HG02943 (cell line): ENCODE measurements at regions not wholly inside any gene's neighbourhood (a gene's known extent, or its start where the extent isn't known, plus 50 kb on each side); places are given as distances from the start of the nearest gene placed in this dataset.

Source experiments
- ATAC-seq: cut with Tn5 transposase; IDR thresholded peaks from one replicate; pipeline ENCODE4 v1.9.1; 2021; ENCODE audit warnings: mild to moderate bottlenecking, low read depth, moderate library complexity; ENCODE audit not compliant: unreplicated experiment

DNA sequence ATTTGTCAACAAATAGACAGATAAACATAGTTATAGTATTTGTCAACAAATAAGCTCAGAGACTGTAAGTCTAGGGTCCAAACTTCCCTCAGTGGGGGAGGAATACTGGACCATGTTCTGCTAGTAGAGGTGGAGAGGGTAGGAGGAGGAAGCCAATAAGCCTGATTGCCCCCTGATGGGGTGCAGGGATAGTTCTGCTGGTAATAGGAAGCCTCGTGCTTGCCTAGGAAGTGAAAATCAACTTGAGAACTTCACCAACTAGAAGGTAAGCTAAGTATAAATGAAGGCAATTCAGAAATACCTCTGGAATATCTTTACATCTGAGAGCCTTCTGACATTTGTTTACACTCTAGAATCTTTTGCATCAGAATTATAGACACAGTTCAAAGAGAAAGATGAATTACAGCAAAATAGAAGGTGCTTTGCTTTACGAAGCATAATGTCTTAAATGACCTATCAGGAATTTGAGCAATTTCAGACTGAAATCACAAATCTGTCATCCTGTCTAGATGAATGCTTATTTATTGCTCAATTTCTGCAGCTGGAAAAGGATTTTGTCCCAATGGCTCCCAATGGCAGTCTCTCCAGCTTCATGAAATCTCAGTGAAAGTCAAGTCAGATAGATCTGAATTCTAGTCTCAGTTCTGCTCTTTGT is 225.6 kb upstream of the TBC1D5 start:
- ATAC-seq, result no peak

DNA sequence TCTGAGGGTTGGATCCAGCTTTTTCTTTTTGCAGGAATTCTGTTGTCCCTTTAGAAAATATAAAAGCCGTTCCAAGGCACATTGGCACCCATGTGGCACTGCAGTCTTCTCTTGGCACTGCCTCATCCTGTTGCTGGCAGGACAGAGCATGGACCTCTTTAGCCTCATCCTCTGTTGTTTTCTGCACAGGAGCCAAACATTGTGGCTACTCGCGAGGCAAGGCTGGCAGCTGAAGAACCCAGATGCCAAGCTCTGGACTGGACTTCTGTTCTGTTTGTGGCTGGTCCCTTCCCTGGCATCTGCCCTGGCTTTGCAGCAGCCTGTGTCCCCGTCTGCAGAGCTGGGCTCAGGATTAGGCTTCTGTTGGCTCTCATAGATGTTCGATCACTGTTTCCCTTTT is 224.7 kb upstream of the TBC1D5 start:
- no peak for ATAC-seq

DNA sequence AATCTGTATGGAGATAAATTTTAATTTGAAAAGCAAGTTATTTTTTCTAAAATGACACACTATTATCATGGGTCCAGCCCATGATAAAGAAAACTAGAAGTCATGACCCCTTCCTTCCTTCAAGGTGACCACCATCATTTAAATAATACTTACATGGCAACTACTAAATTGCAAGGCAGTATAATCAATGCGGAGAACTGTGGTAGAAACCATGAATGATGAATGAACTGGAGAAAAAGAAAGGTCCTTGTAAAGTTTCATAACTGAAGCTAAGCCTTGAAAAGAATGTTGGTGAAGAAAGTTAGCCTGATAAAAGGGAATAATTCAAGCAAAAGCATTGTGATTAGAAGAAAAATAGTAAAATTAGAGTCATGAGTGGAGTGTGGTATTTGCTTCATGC is 222.9 kb upstream of the TBC1D5 start:
- ATAC-seq, result no peak

DNA sequence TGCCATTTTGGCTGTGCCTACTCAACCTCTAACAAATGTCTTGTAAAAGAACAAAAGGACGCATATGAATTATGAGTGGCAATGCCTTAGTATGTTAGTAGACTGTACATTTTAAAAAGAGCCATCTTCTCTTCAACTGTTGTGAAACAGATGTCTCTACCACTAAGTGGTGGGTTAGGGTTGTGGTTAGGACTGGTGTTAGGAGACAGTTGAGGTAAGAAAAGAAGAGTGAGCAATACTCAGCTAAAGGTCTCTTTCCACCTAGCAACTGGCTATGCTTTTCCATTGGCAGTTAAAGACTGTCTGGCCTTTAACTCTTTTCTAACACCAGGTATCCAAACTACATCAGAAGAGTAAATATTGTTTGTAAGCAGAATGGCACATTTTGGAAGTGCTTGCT is 221.7 kb upstream of the TBC1D5 start:
- ATAC-seq, result no peak

DNA sequence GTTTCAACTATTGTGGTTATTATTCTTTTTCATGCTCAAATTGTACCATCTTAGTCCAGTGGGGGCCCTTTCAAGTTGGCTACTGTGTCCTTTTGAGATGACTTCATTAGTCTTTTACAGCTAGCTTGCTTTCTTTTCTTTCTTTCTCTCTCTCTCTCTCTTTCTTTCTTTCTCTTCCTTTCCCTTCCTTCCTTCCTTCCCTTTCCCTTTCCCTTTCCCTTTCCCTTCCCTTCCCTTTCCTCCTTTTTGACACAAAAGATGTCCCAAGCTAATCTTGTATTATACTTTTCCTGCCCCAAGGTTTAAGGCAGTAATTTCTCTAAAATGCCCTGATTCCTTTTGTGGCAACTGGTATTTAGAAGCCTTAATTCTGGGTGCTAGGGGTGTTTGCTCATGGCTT is 213.0 kb upstream of the TBC1D5 start:
- ATAC-seq, result no peak

DNA sequence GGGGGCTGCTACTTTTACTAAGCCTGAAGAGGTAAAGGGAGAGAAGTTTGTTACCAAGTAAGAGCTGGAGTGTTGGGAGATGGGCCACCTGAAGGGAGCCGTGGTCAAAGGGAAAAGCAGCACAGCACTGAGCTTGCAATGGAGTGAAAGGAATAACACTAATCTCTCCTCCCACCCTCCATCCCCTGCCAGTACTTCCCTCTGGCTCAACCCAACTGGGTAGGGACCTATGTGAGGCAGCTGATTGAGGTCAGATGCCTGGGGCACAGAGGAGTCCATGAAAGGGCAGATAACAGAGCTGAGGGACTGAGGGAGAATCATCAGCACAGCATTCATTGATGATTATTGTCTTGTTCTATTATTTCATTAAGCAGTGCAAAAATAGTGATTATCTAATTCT is 212.4 kb upstream of the TBC1D5 start:
- no peak for ATAC-seq

DNA sequence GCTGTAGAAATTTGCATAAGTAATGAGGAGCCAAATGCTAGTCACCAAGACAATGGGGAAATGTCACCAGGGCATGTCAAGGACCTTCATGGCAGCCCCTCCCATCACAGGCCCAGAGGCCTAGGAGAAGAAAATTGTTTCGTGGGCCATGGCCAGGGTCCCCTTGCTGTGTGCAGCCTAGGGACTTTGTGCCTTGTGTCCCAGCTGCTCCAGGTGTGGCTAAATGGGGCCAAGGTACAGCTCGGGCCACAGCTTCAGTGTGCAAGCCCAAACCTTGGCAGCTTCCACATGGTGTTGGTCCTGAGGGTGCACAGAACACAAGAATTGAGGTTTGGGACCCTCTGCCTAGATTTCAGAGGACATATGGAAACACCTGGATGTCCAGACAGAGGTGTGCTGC is 208.8 kb upstream of the TBC1D5 start:
- ATAC-seq, result no peak

DNA sequence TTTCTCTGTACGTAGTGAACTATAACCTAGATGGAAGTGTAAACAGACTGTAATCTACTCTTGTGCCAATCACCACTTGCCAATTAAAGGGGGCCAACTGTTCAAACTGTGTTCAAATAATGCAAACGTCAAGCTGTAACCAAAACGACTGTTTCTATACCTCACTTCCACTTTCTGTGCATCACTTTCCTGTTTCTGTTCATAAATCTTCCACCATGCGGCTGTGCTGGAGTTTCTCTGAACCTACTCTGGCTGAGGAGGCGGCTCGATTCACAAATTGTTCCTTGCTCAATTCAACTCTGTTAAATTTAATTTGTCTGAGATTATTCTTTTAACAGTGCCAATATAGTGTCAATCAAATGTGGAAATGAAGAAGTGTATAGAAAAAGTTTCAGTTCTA is 206.7 kb upstream of the TBC1D5 start:
- no peak for ATAC-seq

DNA sequence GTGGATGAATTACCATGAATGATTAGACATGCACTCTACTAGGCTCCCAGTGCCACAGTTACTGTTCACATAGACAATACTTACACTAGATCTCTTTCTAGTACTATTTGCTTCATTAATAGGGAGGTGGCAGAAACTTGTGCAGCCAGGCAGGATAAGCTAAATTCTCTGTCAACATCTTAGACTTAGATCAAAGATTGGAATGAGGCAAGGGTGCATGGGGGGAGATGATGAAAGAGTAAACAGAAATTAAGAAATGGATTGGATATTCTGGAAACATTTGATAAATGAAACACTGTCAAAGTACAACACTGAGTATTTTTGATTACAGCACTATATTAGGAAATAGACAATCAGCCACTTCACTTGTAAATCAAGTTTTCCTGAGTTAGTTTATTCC is 205.4 kb upstream of the TBC1D5 start:
- no peak for ATAC-seq

DNA sequence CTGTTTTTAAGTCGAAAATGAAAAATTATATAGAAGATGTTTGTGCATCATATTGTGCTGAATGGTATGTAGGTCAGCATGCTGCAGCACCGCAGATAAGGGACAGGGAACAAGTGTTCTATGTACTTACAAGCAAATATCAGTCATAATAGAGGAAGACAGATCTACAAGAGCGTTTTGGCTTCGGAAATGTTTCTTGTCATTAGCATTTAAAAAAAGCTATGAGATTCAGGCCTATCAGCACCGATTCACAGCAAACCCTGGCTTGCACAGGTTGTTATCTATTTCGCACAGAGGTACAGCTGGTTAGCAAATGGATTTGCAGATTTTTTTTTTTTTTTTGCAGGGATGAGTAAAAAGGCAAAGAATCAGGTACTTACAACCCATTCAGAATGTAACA is 204.2 kb upstream of the TBC1D5 start:
- ATAC-seq, result no peak

DNA sequence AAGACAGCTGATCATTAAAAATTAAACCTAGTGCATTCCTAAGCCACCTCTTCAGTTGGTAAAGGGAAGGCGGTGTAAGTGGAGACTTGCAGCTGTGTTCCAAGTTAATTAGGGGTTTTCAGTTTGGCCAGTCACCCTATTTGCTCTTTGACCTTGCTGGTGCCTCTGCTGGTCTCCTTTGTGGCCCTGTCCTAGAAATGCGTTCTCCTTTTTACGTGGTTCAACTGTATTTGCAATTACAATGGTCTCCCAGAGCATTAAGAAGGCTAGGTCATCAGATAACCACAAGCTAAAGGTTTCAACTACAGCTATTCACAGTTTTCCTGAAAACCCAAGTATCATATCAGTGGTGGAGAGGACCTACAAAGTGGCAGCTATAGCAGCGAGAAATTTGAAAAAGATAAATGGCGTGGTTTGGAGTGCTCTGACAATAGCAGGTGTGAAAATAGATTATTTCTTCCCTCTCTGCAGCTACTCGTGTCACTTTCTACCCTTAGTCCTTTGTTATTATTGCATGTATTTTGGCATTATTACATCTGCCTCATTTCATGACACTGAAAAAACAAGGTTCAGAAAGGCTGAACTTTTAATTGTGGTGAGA is 203.5 kb upstream of the TBC1D5 start:
- ATAC-seq, result no peak

DNA sequence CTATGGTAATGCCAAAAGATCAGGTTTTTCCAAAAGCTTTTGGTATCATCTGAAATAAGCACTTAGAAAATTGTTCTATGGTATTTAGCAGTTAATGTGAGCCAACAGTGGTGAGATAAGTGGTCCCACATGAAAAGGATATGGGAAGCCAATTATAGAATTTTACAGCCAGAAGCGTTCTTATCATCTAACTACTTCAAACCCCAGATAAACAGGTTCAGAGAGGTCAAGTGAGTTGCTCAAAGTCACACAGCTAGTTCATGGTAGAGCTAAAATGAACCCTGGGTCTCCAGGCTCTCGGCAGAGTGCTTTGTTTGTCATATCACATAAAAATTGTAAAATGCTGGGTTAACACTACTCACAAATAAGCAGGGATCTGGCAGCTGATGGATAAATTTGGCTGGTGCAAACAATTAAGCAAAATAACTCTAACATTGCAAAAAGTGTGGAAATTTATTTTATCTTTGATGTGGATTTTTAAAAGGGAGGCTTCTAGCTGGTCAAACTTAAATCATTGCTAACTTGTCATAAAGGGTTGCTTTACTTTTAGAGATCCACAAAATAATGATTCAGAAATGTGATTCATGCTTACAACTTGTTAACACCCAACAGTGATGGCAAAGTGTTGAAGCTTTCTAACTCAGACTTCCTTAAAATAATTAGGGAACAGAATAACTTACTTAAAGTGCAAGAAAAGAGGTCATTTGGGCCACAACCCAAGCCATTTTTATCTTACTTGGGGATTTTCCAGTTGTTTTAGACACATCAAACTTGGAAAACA is 202.8 kb upstream of the TBC1D5 start:
- no peak for ATAC-seq

DNA sequence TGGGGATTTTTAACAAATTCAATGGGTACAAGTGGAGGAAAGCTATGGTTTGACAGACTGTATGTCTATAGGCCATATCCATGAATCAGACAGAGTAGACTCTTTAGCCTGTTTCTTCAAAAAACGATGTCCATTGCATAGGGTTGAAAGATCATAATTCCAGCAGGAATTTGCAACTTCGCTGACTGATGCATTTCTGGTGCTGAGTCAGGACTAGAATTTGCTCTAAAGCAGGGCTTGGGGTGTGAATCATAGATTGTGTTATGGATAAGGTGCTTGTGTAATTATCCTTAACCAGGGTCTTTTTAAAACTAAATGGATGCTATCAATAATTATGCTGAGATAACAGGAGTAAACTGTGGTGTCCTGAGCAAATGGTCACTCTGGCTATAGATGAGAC is 200.4 kb upstream of the TBC1D5 start:
- no peak for ATAC-seq

DNA sequence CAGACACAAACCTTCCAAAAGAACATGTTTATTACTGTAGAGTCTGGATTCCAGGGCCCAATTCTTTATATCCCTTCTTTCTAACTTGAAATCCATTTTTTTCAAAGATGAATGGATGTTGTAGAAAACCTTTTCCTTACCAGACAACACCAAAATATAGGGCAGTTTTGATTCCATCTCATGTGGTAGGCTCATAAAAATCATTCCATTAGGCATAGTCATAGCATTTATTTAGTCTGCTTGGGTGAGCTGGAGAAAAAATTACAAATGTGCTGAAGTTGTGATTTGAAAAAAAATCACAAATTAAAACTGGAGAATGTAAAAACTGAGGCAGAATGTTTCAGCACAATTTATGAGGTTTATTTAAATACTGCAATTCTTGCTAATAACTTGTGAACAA is 199.3 kb upstream of the TBC1D5 start:
- ATAC-seq, result no peak

DNA sequence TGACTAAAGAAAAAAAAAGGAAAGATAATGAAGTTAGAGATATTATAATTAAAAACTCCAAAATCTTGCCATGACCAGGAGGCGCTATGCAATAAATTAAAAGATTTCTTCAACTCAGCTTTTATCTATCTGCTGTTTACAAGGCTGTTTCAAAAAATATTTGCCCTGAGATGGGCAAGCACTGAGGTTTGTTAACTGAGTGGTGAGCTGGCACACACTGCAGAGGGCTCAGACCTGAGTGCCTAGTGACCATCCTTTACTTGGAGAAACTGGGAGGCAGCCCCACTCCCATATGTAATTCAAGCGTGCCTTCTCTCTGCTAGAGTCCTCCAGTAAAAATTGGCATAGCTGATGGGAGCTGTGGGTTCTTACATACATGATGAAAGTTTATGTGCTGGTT is 198.7 kb upstream of the TBC1D5 start:
- ATAC-seq, result no peak

DNA sequence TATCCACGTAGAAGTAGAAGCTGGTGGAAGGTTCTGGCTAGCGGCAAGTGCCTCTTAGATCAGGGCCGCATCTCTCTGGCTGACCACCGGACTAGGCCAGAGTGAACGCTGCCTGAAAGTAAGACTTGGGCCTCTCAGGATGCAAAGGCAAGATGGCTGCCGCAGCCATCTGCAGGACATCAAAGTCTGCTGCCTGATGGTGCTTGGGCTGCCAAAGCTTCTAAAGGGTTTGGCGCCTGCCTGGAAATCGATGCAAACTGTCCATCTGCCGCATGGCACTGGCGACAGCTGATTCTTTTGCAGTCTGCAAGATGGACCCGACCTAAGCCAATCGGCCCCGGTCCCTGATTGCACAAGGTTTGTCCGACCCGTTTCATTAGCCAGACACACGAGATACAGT is 196.7 kb upstream of the TBC1D5 start:
- no peak for ATAC-seq

DNA sequence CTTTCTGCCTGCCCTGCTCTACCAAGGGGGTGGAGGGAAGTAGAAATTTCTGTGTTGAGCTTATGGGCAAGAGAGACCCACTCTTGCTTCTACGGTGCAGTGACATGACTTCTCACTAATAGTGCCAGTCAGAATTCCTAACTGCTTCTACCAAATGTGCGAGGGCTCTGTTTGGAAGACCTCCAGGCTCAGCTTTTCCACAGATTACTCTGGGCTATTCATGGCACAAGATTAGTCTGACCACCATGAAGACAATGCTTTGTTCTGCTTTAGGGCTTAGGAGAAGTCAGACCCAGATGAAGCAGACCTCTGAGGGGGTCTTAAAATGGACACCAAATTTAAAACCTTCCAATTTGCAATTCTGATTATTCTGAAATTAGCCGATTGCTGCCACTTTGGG is 195.9 kb upstream of the TBC1D5 start:
- ATAC-seq, result no peak

DNA sequence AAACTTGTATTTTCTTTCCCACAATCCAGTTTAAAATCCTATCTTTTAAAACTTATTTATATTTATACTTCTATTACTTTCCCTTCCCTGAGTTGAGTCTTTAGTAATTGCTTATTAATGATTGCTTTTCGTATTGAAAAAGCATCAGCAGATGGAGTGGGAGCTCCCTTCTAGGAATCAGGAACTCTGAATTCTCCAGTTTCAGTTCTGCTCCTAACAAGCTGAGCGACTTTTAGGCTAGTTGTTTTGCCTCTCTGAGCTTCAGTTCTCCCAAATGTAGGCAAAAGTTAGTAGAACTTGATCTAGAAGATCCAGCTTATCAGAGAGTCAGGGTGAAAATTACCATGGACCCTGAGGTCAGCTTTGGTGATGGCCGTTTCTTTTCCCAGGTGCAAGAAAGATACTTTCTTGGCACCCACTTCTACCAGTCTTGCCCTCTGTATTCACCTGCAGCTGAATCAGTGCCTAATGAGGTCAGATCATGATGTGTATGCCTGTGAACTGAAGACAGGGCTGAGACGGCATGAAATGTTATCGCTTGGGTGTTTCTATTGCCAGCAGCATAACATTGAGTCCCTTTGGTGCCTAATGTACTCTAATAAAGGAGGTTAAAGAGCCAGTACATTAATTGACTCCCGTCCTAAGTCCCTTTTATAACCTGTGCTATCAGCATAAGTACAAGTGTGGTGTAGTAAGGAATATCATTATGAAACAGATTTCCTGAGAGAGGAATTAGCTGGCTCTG is 194.5 kb upstream of the TBC1D5 start:
- no peak for ATAC-seq

DNA sequence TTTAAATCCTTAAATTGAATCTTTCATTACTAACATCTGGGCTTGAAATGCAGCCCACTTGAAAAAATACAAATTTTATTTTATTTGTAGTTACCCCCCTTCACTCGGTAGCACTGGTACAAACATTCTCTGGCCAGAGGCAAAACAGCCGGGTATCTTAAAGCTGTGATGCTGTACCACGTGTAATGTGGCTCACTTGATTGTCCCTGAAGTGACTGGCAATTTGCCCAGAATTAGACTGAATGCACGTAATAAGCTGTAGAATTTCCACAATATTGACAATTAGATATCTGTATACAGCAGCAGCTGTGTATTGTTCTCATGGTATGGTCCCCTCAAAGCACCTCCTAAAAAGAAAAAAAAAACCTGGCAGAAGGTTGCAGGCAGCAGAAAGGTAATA is 192.8 kb upstream of the TBC1D5 start:
- ATAC-seq, result no peak

DNA sequence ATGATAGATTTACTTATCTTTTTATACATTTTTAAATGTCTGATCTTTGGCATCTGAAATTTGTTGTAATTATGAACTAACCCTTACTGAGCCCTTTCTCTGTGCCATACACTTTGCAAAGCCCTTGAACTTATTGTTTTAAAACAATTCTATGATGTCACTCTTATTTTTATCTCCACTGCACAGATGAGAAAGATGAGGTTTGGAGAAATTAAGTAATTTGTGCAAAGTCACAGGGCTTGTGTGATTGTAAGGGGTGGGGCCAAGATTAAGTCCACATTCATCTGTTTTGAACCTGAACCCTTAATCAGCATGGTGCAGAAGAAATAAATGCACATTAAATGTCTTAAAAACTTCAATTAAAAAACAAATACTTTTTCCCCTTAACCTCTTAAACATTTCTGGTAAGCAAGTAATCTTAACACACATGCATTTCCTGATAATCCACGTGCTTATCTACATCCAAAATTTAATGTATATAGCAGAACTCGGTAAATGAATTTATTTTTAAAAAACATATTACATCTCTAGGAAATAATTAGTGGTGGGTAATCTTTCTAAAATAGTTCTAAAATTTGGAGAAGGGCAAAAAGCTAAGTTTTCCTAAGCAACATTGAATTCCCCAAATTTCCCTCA is 189.8 kb upstream of the TBC1D5 start:
- no peak for ATAC-seq

DNA sequence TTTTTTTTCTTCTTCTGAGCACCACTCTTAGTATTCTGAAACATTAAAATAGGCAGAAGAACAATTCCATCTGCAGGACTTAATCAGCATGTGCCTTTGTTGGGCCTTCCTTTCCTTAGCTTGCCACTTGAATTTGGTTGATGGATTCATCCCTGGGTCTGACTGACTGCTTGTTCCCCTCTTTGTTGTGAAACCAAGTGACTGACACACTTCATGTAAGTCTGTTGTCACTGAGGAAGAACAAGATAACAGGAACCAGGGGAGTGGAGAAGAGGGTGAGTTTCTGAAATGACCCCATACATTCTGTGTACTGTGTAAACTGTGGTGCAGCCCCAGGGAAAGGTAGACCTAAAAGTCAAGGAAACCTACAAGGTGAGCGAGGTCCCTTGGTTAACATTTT is 188.7 kb upstream of the TBC1D5 start:
- no peak for ATAC-seq
